Smooth muscle cell (in vitro differentiated cells): ENCODE measurements at regions not wholly inside any gene's neighbourhood (a gene's known extent, or its start where the extent isn't known, plus 50 kb on each side); places are given as distances from the start of the nearest gene placed in this dataset.

Experiments
- DNase-seq: peaks from one replicate; lab custom pipeline; 2025; ENCODE audit not compliant: unreplicated experiment; lab: John Stamatoyannopoulos, UW
- H2AFZ ChIP-seq: fragments of 200-600 bp; sonication (generic); 2 replicates; pipeline ENCODE4 v1.6.0; 2016; ENCODE audit warnings: antibody characterized with exemption, low read depth, mild to moderate bottlenecking
- H3F3A ChIP-seq: fragments of 200-600 bp; sonication (generic); 2 replicates; pipeline ENCODE4 v1.6.0; 2017; ENCODE audit warnings: antibody characterized with exemption, low read depth
- H3K27ac ChIP-seq: fragments of 200-600 bp; sonication (generic); 2 replicates; pipeline ENCODE4 v1.5.1; 2016; ENCODE audit warnings: low read depth, mild to moderate bottlenecking
- H3K27me3 ChIP-seq: fragments of 200-600 bp; sonication (generic); 2 replicates; pipeline ENCODE4 v1.6.1; 2016; ENCODE audit warnings: low read depth, mild to moderate bottlenecking
- H3K36me3 ChIP-seq: fragments of 200-600 bp; sonication (generic); 2 replicates; pipeline ENCODE4 v1.5.1; 2016; ENCODE audit warnings: low read depth
- H3K4me1 ChIP-seq: fragments of 200-600 bp; sonication (generic); 2 replicates; pipeline ENCODE4 v1.5.1; 2016; ENCODE audit warnings: low read depth
- H3K4me2 ChIP-seq: fragments of 200-600 bp; sonication (generic); 2 replicates; pipeline ENCODE4 v1.6.0; 2016; ENCODE audit warnings: mild to moderate bottlenecking
- H3K4me3 ChIP-seq: fragments of 200-600 bp; sonication (generic); 2 replicates; pipeline ENCODE4 v1.5.1; 2016; ENCODE audit warnings: mild to moderate bottlenecking
- H3K79me2 ChIP-seq: fragments of 200-600 bp; sonication (generic); 2 replicates; pipeline ENCODE4 v1.6.0; 2016; ENCODE audit warnings: low read depth, mild to moderate bottlenecking
- H3K9ac ChIP-seq: fragments of 200-600 bp; sonication (generic); 2 replicates; pipeline ENCODE4 v1.6.0; 2016; ENCODE audit warnings: low read depth
- H3K9me3 ChIP-seq: fragments of 200-600 bp; sonication (generic); replicated peaks from 2 replicates; pipeline ENCODE4 v1.5.1; 2016; ENCODE audit warnings: low read depth
- H4K20me1 ChIP-seq: fragments of 200-600 bp; sonication (generic); 2 replicates; pipeline ENCODE4 v1.6.0; 2016; ENCODE audit warnings: low read depth
- WGBS: methylation state at CpG from one replicate; pipeline ENCODE4 v1.1.7; 2016; ENCODE audit warnings: low lambda C conversion rate; 5-methylcytosine and 5-hydroxymethylcytosine counted together
- TF ChIP-seq, protein P1 (sequence below): fragments of 200-600 bp; sonication (generic); IDR thresholded peaks from 2 replicates; pipeline ENCODE4 v1.5.1; 2017; ENCODE audit warnings: borderline replicate concordance, mild to moderate bottlenecking, antibody characterized with exemption; ENCODE audit not compliant: insufficient read depth, poor library complexity, severe bottlenecking

DNA sequence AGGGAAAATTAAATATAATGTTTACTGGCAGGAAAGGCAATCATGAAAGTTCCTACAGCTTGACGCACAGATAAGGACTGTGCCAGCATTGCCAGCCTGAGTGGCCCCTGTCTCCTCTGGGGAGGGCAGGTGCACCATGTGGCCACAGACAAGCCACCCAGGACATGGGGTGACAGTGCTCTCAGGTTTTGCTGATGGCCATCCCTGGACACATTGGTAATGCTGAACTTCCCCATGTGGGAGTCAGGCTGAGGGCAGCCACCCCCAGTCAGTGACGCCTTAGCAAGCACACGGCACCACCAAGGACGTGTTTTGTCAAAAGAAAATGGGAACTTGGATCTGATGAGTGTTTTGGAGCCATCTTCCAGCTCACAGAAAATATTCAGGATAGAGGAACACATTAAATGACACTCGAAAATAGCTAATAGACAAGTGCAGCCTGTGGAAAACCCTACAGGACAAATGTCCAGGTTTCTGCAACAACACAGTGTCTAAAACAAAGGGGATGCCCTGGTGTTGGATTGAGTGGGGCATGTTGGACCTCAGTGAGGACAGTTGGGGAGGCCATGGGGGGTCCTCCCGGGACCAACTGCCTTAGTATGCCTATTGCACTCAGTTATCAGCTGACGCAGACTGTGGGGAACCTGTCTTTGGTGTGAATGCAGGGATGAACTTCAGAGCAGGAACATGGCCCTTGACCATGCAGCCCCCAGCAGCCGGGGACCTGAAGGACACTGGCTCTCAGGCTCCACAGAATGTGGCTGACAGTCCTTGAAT is 1450.5 kb downstream of the BRD1 start:
- 89% methylated on average over 8 of the region's 8 CpGs for WGBS
- TF ChIP-seq, protein P1, sequence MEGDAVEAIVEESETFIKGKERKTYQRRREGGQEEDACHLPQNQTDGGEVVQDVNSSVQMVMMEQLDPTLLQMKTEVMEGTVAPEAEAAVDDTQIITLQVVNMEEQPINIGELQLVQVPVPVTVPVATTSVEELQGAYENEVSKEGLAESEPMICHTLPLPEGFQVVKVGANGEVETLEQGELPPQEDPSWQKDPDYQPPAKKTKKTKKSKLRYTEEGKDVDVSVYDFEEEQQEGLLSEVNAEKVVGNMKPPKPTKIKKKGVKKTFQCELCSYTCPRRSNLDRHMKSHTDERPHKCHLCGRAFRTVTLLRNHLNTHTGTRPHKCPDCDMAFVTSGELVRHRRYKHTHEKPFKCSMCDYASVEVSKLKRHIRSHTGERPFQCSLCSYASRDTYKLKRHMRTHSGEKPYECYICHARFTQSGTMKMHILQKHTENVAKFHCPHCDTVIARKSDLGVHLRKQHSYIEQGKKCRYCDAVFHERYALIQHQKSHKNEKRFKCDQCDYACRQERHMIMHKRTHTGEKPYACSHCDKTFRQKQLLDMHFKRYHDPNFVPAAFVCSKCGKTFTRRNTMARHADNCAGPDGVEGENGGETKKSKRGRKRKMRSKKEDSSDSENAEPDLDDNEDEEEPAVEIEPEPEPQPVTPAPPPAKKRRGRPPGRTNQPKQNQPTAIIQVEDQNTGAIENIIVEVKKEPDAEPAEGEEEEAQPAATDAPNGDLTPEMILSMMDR: no peak

DNA sequence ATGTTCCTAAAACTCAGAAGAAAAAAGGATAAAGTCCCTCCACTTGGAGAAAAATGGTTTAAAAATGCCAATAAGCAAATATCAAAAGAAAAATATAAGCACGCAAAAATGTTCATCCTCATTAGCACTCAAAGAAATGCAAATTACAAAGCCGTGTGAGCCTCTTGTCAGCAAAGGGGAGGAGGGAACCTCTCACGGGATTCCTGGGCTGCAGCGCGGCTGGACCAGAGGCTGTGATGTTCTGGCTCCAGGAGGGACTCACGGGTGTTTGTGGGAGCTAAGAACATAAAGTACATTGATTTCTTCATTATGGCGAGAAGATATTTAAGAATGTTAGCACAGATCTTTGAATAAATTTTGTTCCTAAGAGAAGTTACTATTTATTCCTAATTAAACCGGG is 1451.2 kb downstream of the BRD1 start:
- DNase-seq: no peak
- no peak overlapping the region for H3K27ac ChIP-seq
- no peaks in the 10 kb centered on the region for H3K36me3 ChIP-seq
- H3K4me3 ChIP-seq: no peak overlapping the region
- TF ChIP-seq, protein P1: no peak
- peaks cover 25% of the 10 kb centered on the region for H3K27me3 ChIP-seq
- WGBS: 28% methylated on average over 8 of the region's 8 CpGs
- H3K9me3 ChIP-seq: no peaks in the 10 kb centered on the region
- H3K79me2 ChIP-seq: no peaks in the 10 kb centered on the region
- no peaks in the 10 kb centered on the region for H3F3A ChIP-seq
- no peak overlapping the region for H3K9ac ChIP-seq
- no peak overlapping the region for H3K4me2 ChIP-seq
- no peaks in the 10 kb centered on the region for H3K4me1 ChIP-seq
- no peak overlapping the region for H2AFZ ChIP-seq
- H4K20me1 ChIP-seq: no peaks in the 10 kb centered on the region

More for the DNA sequence above, 1450.5 kb downstream of the BRD1 start:
- peaks cover 25% of the 10 kb centered on the region for H3K27me3 ChIP-seq
- no peaks in the 10 kb centered on the region for H3K36me3 ChIP-seq
- H4K20me1 ChIP-seq: no peaks in the 10 kb centered on the region
- no peak overlapping the region for H2AFZ ChIP-seq
- H3K4me2 ChIP-seq: no peak overlapping the region
- no peaks in the 10 kb centered on the region for H3K9me3 ChIP-seq
- no peak overlapping the region for H3K27ac ChIP-seq
- no peaks in the 10 kb centered on the region for H3K4me1 ChIP-seq
- no peak overlapping the region for H3K9ac ChIP-seq
- no peak for DNase-seq
- no peaks in the 10 kb centered on the region for H3K79me2 ChIP-seq
- no peak overlapping the region for H3K4me3 ChIP-seq
- H3F3A ChIP-seq: no peaks in the 10 kb centered on the region

- H3K9me3 ChIP-seq: no peaks in the 10 kb centered on the region
- H3K9ac ChIP-seq: no peak overlapping the region
- no peak overlapping the region for H3K4me2 ChIP-seq
- TF ChIP-seq, protein P1: no peak
- H4K20me1 ChIP-seq: no peaks in the 10 kb centered on the region
- H3K27me3 ChIP-seq: peaks cover 25% of the 10 kb centered on the region
- H3K36me3 ChIP-seq: no peaks in the 10 kb centered on the region
- H3K27ac ChIP-seq: no peak overlapping the region
- no peak for DNase-seq
- H3K4me3 ChIP-seq: no peak overlapping the region
- no peak overlapping the region for H2AFZ ChIP-seq
- no peaks in the 10 kb centered on the region for H3F3A ChIP-seq
- no peaks in the 10 kb centered on the region for H3K79me2 ChIP-seq
- H3K4me1 ChIP-seq: peaks cover 11% of the 10 kb centered on the region
- 89% methylated on average over 12 of the region's 12 CpGs for WGBS
These were observed 1454.0 kb downstream of the BRD1 start for GRCh38 chr22:48373626-48374173.
